ENCODE measurements at regions not wholly inside any gene's neighbourhood (a gene's known extent, or its start where the extent isn't known, plus 50 kb on each side); places are given as distances from the start of the nearest gene placed in this dataset.

DNA sequence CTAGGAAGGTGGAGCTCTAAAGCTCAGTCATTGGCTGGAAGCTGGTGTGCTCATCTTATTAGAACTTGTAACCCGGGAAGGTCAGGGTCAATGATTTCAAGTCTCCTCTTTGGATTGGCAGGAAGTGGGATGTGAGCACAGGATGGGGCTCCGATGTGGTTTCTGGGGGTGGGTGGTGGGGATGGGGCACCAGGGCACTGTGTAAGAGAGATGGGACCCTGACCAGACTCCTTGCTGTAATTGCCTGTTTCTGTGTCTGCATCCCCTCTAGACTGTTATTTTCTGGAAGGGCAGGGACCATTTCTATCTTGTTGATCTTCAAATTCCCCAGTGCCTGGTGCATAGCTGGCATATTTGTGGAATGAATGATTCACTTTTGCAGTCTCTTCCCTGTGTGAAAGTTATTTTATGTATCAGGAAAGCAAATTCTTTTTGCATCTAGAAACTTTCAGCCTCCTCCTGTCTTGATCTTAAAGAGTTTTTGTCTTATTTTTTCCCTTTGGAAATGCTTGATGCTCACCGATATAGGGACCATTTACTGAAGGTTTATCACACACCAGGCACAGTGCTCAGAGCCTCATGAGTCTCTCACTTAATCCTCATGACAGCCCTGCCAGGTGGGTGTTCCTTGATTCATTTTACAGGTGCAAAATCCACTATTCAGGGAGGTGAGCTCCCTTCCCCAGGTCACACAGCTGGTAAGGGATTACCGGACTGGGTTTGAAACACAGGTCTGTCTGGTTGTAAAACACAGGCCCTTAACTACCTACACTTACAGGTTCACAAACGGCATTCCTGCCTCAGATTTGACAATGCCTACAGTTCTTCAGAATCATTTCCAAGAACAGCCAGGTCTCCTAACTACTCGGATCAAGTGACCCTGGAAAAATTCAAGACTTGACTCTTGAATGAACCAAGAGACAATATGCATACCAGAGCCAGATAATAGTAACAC lies 86.9 kb upstream of the IGF1 start:
- Histone ChIP-seq H3K36me3 (ENCODE audit: low read depth) (no peaks in the 10 kb centered on the region), H3K4me3 (no peak overlapping the region), H3K9me3 (no peaks in the 10 kb centered on the region), H3K4me1 (ENCODE audit: low read depth) (no peaks in the 10 kb centered on the region)
- no peak for DNase-seq
- TF ChIP-seq CTCF (IDR thresholded peaks at IDR 0.05) = no peak
- no peak for ATAC-seq
- intact Hi-C loops (cut with DNase I, micrococcal nuclease) = no loop called here

DNA sequence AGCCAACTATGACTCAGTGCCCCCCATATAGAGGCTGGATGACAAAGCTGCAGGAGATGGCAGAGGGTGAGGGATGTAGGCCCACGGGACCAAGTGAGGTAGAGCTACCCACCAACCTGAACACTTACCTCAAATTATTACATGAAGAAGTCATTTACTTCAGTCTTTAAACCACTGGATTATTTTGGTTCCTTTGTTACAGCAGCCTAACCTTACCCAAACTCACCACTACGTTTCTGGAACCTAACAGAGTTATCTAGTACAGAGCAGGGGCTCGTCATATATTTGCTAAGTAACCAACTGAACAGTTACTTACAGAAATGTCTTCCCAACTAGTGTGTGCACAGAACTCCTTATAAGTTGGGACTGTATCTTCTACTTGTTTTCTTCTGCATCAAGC lies 85.2 kb upstream of the IGF1 start:
- Histone ChIP-seq H3K9me3 (no peaks in the 10 kb centered on the region), H3K4me3 (no peak overlapping the region), H3K4me1 (ENCODE audit: low read depth) (no peaks in the 10 kb centered on the region), H3K36me3 (ENCODE audit: low read depth) (no peaks in the 10 kb centered on the region)
- ATAC-seq (no peak), DNase-seq (no peak)
- TF ChIP-seq CTCF (IDR thresholded peaks at IDR 0.05) = no peak
- intact Hi-C loops (cut with DNase I, micrococcal nuclease) = no loop called here

DNA sequence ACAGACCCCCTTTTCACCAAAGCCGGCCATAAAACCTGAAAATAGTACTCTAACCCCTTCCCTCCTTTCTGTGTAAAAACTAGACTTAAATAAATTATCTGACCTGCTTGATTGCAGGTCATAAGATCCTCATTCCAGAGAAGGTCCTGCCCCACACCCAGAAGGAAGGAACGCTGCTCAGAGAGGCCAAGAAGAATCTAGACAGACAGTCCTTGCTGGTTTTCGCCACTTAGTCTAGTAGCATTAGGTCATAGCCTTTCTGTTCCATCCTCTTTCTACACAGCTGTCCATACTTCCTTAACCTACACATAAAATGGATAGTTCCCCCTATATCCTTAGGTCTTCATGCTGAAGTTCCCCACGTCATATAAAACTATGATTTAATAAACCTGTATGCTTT lies 83.7 kb upstream of the IGF1 start:
- DNase-seq = no peak
- H3K4me3 ChIP-seq = no peak overlapping the region
- H3K36me3 ChIP-seq (ENCODE audit: low read depth) = no peaks in the 10 kb centered on the region
- intact Hi-C loops (cut with DNase I, micrococcal nuclease) = no loop called here
- no peaks in the 10 kb centered on the region for H3K4me1 ChIP-seq (ENCODE audit: low read depth)
- no peak for TF ChIP-seq CTCF (IDR thresholded peaks at IDR 0.05)
- ATAC-seq = no peak
- H3K9me3 ChIP-seq = no peaks in the 10 kb centered on the region

GRCh38 chr12:102562836-102563425 lies 82.6 kb upstream of the IGF1 start:
- Histone ChIP-seq H3K36me3 (ENCODE audit: low read depth) (no peaks in the 10 kb centered on the region), H3K9me3 (no peaks in the 10 kb centered on the region), H3K4me3 (no peak overlapping the region), H3K4me1 (ENCODE audit: low read depth) (no peaks in the 10 kb centered on the region)
- intact Hi-C loops (cut with DNase I, micrococcal nuclease) = no loop called here
- no peak for DNase-seq
- no peak for TF ChIP-seq CTCF (IDR thresholded peaks at IDR 0.05)
- no peak for ATAC-seq

GRCh38 chr12:102551186-102551585 lies 70.8 kb upstream of the IGF1 start:
- DNase-seq (no peak), ATAC-seq (no peak)
- no peak for TF ChIP-seq CTCF (IDR thresholded peaks at IDR 0.05)
- H3K4me3 ChIP-seq = no peak overlapping the region
- intact Hi-C loops (cut with DNase I, micrococcal nuclease) = no loop called here
- H3K36me3 ChIP-seq (ENCODE audit: low read depth) = no peaks in the 10 kb centered on the region
- H3K4me1 ChIP-seq (ENCODE audit: low read depth) = no peaks in the 10 kb centered on the region
- no peaks in the 10 kb centered on the region for H3K9me3 ChIP-seq

Measured in mucosa of descending colon (tissue), 3 donors.